H9 (cell line): ENCODE measurements at regions not wholly inside any gene's neighbourhood (a gene's known extent, or its start where the extent isn't known, plus 50 kb on each side); places are given as distances from the start of the nearest gene placed in this dataset.

Experiments used
- DNase-seq: peaks from one replicate; pipeline ENCODE4 v3.0.0-alpha.2; 2017
- H2AFZ ChIP-seq: one replicate; pipeline ENCODE4 v1.6.1; 2013; ENCODE audit warnings: mild to moderate bottlenecking, low read length, control low read depth, moderate library complexity
- H2AK5ac ChIP-seq: 2 replicates; pipeline ENCODE4 v1.6.1; 2013; ENCODE audit warnings: low read length, control low read depth, mixed read lengths; ENCODE audit not compliant: insufficient read length
- H2BK120ac ChIP-seq: one replicate; pipeline ENCODE4 v1.6.1; 2013; ENCODE audit warnings: low read depth, mild to moderate bottlenecking, low read length, control low read depth, inconsistent platforms; ENCODE audit not compliant: poor library complexity, severe bottlenecking
- H2BK12ac ChIP-seq: 2 replicates; pipeline ENCODE4 v1.6.1; 2013; ENCODE audit warnings: low read length, control low read depth, mixed read lengths, low read depth; ENCODE audit not compliant: insufficient read length
- H2BK15ac ChIP-seq: 2 replicates; pipeline ENCODE4 v1.6.1; 2013; ENCODE audit warnings: low read depth, low read length, control low read depth
- H2BK20ac ChIP-seq: one replicate; pipeline ENCODE4 v1.6.1; 2013; ENCODE audit warnings: low read depth, mild to moderate bottlenecking, low read length, control low read depth, inconsistent platforms; ENCODE audit not compliant: poor library complexity, severe bottlenecking
- H2BK5ac ChIP-seq: 2 replicates; pipeline ENCODE4 v1.6.1; 2013; ENCODE audit warnings: low read length, control low read depth, mixed read lengths; ENCODE audit not compliant: insufficient read length
- H3K14ac ChIP-seq: 2 replicates; pipeline ENCODE4 v1.6.1; 2013; ENCODE audit warnings: low read length, control low read depth; ENCODE audit not compliant: insufficient read depth
- H3K18ac ChIP-seq: 2 replicates; pipeline ENCODE4 v1.6.1; 2013; ENCODE audit warnings: low read depth, mild to moderate bottlenecking, mixed read lengths, low read length, control low read depth; ENCODE audit not compliant: insufficient read length
- H3K23ac ChIP-seq: 2 replicates; pipeline ENCODE4 v1.6.1; 2013; ENCODE audit warnings: low read length, control low read depth, mixed read lengths, low read depth; ENCODE audit not compliant: insufficient read length
- H3K23me2 ChIP-seq: 2 replicates; pipeline ENCODE4 v1.6.1; 2013; ENCODE audit warnings: low read depth, mild to moderate bottlenecking, mixed read lengths, low read length, control low read depth; ENCODE audit not compliant: insufficient read length, poor library complexity, severe bottlenecking
- H3K27ac ChIP-seq: 2 replicates; pipeline ENCODE4 v1.5.1; 2013; ENCODE audit warnings: low read length, control low read depth, mixed read lengths, low read depth; ENCODE audit not compliant: insufficient read length
- H3K27me3 ChIP-seq: 2 replicates; pipeline ENCODE4 v1.6.1; 2013; ENCODE audit warnings: low read length, control low read depth, inconsistent platforms; ENCODE audit not compliant: insufficient read depth
- H3K4ac ChIP-seq: 2 replicates; pipeline ENCODE4 v1.6.1; 2013; ENCODE audit warnings: low read depth, mild to moderate bottlenecking, control low read depth, inconsistent platforms, low read length, moderate library complexity
- H3K4me1 ChIP-seq: 2 replicates; pipeline ENCODE4 v1.6.1; 2013; ENCODE audit warnings: low read length, control low read depth, inconsistent platforms; ENCODE audit not compliant: insufficient read depth
- H3K4me2 ChIP-seq: 2 replicates; pipeline ENCODE4 v1.6.1; 2013; ENCODE audit warnings: low read length, control low read depth, mixed read lengths; ENCODE audit not compliant: insufficient read length, insufficient read depth
- H3K56ac ChIP-seq: 2 replicates; pipeline ENCODE4 v1.6.1; 2013; ENCODE audit warnings: low read depth, mild to moderate bottlenecking, mixed read lengths, low read length, control low read depth; ENCODE audit not compliant: insufficient read length
- H3K79me1 ChIP-seq: 2 replicates; pipeline ENCODE4 v1.6.1; 2013; ENCODE audit warnings: low read depth, mild to moderate bottlenecking, moderate library complexity, low read length, control low read depth, inconsistent platforms; ENCODE audit not compliant: insufficient read depth, poor library complexity, severe bottlenecking
- H3K79me2 ChIP-seq: 2 replicates; pipeline ENCODE4 v1.6.1; 2013; ENCODE audit warnings: low read length, control low read depth, inconsistent platforms; ENCODE audit not compliant: insufficient read depth
- H3K9ac ChIP-seq: 2 replicates; pipeline ENCODE4 v1.6.1; 2013; ENCODE audit warnings: low read length, control low read depth, mixed read lengths; ENCODE audit not compliant: insufficient read length; ENCODE audit errors: extremely low read depth
- H3K9me3 ChIP-seq: one replicate; pipeline ENCODE4 v1.6.1; 2013; ENCODE audit warnings: low read depth, low read length, inconsistent platforms; ENCODE audit not compliant: control insufficient read depth
- H3T11ph ChIP-seq: one replicate; pipeline ENCODE4 v1.6.1; 2013; ENCODE audit warnings: mild to moderate bottlenecking, low read length, control low read depth, inconsistent platforms
- H4K20me1 ChIP-seq: one replicate; pipeline ENCODE4 v1.6.1; 2013; ENCODE audit not compliant: control insufficient read depth, insufficient read length, insufficient read depth
- H4K5ac ChIP-seq: 2 replicates; pipeline ENCODE4 v1.6.1; 2013; ENCODE audit warnings: low read depth, mild to moderate bottlenecking, mixed read lengths, low read length, control low read depth; ENCODE audit not compliant: insufficient read length
- H4K8ac ChIP-seq: replicated peaks from 2 replicates; pipeline ENCODE4 v1.6.1; 2013; ENCODE audit warnings: low read length, control low read depth, mixed read lengths, low read depth; ENCODE audit not compliant: insufficient read length
- H4K91ac ChIP-seq: 2 replicates; pipeline ENCODE4 v1.6.1; 2013; ENCODE audit warnings: low read depth, mild to moderate bottlenecking, moderate library complexity, mixed read lengths, low read length, control low read depth; ENCODE audit not compliant: insufficient read length
- H3K27ac Mint-ChIP-seq, 3 experiments: 2 replicates in 2 of 3; 3 replicates in 1 of 3; pipeline ENCODE4 v1.8.0; 2020 to 2021; ENCODE audit warnings: mixed read lengths in 3 of 3, mild to moderate bottlenecking in 1 of 3, moderate library complexity in 1 of 3
- H3K27me3 Mint-ChIP-seq: 2 replicates; pipeline ENCODE4 v1.8.0; 2021; ENCODE audit warnings: low read depth, mild to moderate bottlenecking, moderate library complexity, mixed read lengths
- H3K36me3 Mint-ChIP-seq, 3 experiments: 2 replicates in 2 of 3; 3 replicates in 1 of 3; pipeline ENCODE4 v1.8.0; 2020 to 2021; ENCODE audit warnings: low read depth in 3 of 3, mixed read lengths in 3 of 3; ENCODE audit not compliant: insufficient read depth in 1 of 3
- H3K4me1 Mint-ChIP-seq, 2 experiments: 2 replicates each; pipeline ENCODE4 v1.8.0; 2020; ENCODE audit warnings: mixed read lengths in 2 of 2
- H3K4me3 Mint-ChIP-seq, 2 experiments: 2 replicates in 1 of 2; 3 replicates in 1 of 2; pipeline ENCODE4 v1.8.0; 2020 to 2021; ENCODE audit warnings: mild to moderate bottlenecking in 2 of 2, mixed read lengths in 2 of 2, moderate library complexity in 1 of 2
- H3K9me3 Mint-ChIP-seq, 2 experiments: 2 replicates in 1 of 2; 3 replicates in 1 of 2; pipeline ENCODE4 v1.8.0; 2020; ENCODE audit warnings: mild to moderate bottlenecking in 2 of 2, mixed read lengths in 2 of 2, moderate library complexity in 1 of 2
- WGBS: extraction: QIAGEN DNeasy Blood & Tissue Kit; methylation state at CpG from one replicate; pipeline ENCODE4 v1.1.7; 2013; ENCODE audit warnings: missing lambda C conversion rate, low lambda C conversion rate, mixed read lengths; ENCODE audit not compliant: insufficient read length; ENCODE audit errors: extremely low coverage; 5-methylcytosine and 5-hydroxymethylcytosine counted together
- TF ChIP-seq, protein P1 (sequence below): fragments of 200-600 bp; sonication (generic); conservative IDR thresholded peaks from 3 replicates; pipeline ENCODE4 v1.8.0; 2021; ENCODE audit warnings: antibody characterized with exemption, mild to moderate bottlenecking

- H3K27ac Mint-ChIP-seq: no peak overlapping the region
- Histone ChIP-seq H3K27ac (no peak overlapping the region), H3K56ac (no peak overlapping the region), H3K23me2 (no peaks in the 10 kb centered on the region), H3K14ac (no peak overlapping the region), H3K27me3 (no peaks in the 10 kb centered on the region; the same call in 1 of the 2 replicates), H2AK5ac (no peak overlapping the region), H3K9me3 (no peaks in the 10 kb centered on the region), H3K4ac (no peak overlapping the region), H4K91ac (no peak overlapping the region), H4K20me1 (no peaks in the 10 kb centered on the region), H3K79me1 (no peaks in the 10 kb centered on the region), H3K23ac (no peak overlapping the region), H3K79me2 (no peaks in the 10 kb centered on the region), H2BK15ac (no peak overlapping the region), H2BK5ac (no peak overlapping the region), H3K4me1 (no peaks in the 10 kb centered on the region), H3K4me2 (no peak overlapping the region), H2BK20ac (no peak overlapping the region), H4K8ac (no peak overlapping the region), H3K9ac (no peak overlapping the region), H2AFZ (no peak overlapping the region), H3K18ac (no peak overlapping the region), H2BK12ac (no peak overlapping the region), H3T11ph (no peak overlapping the region), H2BK120ac (no peak overlapping the region), H4K5ac (no peak overlapping the region)
- H3K4me3 Mint-ChIP-seq: no peak overlapping the region
- DNase-seq: no peak
- no peaks in the 10 kb centered on the region for H3K4me1 Mint-ChIP-seq
- peaks cover 0 to 5% (median 3%) of the 10 kb centered on the region in 3 experiments; a peak in 4 of 7 replicates for H3K36me3 Mint-ChIP-seq
- no peaks in the 10 kb centered on the region for H3K27me3 Mint-ChIP-seq
- WGBS: no CpG with 5 or more reads among the region's 1 CpG
- TF ChIP-seq, protein P1, sequence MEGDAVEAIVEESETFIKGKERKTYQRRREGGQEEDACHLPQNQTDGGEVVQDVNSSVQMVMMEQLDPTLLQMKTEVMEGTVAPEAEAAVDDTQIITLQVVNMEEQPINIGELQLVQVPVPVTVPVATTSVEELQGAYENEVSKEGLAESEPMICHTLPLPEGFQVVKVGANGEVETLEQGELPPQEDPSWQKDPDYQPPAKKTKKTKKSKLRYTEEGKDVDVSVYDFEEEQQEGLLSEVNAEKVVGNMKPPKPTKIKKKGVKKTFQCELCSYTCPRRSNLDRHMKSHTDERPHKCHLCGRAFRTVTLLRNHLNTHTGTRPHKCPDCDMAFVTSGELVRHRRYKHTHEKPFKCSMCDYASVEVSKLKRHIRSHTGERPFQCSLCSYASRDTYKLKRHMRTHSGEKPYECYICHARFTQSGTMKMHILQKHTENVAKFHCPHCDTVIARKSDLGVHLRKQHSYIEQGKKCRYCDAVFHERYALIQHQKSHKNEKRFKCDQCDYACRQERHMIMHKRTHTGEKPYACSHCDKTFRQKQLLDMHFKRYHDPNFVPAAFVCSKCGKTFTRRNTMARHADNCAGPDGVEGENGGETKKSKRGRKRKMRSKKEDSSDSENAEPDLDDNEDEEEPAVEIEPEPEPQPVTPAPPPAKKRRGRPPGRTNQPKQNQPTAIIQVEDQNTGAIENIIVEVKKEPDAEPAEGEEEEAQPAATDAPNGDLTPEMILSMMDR: no peak
- peaks cover 8 to 21% of the 10 kb centered on the region in 2 experiments; a peak in 4 of 5 replicates for H3K9me3 Mint-ChIP-seq
These were observed 91.1 kb upstream of the ADAMTS5 start for GRCh38 chr21:27057997-27058396.
